ENCODE measurements at regions not wholly inside any gene's neighbourhood (a gene's known extent, or its start where the extent isn't known, plus 50 kb on each side); places are given as distances from the start of the nearest gene placed in this dataset.
"Not testable (repeated sequence)": the region's sequence is repeated elsewhere in the genome, so short reads cannot be mapped to it uniquely, and the experiment has no call there.

DNA sequence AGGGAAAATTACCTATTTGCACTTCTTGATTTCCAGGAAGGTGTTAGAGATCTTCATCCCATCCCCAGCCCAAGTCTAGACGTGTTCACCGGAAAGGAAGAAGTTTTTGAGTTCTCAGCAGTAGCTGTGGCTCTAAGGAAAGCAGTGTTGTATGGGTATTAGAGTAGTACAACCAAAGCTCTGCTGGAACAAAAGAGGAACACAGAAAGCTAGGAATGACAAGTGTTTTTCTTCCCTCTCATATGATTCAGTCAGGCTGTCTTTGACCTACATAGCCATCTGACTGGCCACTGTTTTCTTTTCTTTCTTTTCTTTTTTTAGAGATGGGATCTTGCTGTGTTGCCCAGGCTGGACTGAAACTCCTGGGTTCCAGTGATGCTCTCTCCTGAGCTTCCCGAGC, 82.7 kb upstream of the SLC39A10 start:
- Histone ChIP-seq H3K36me3 (no peaks in the 10 kb centered on the region), H3K9me3 (no peaks in the 10 kb centered on the region), H3K4me1 (no peaks in the 10 kb centered on the region), H3K27me3 (no peaks in the 10 kb centered on the region), H3K27ac (no peak overlapping the region), H3K4me3 (no peak overlapping the region)
- DNase-seq, result no peak
- intact Hi-C loops (cut with DNase I), result no loop called here
- no peak for TF ChIP-seq POLR2A (IDR thresholded peaks at IDR 0.05)
- no peak for TF ChIP-seq EP300 (IDR thresholded peaks at IDR 0.05)
- TF ChIP-seq POLR2AphosphoS5 (IDR thresholded peaks at IDR 0.05), result no peak
- TF ChIP-seq, protein P1, sequence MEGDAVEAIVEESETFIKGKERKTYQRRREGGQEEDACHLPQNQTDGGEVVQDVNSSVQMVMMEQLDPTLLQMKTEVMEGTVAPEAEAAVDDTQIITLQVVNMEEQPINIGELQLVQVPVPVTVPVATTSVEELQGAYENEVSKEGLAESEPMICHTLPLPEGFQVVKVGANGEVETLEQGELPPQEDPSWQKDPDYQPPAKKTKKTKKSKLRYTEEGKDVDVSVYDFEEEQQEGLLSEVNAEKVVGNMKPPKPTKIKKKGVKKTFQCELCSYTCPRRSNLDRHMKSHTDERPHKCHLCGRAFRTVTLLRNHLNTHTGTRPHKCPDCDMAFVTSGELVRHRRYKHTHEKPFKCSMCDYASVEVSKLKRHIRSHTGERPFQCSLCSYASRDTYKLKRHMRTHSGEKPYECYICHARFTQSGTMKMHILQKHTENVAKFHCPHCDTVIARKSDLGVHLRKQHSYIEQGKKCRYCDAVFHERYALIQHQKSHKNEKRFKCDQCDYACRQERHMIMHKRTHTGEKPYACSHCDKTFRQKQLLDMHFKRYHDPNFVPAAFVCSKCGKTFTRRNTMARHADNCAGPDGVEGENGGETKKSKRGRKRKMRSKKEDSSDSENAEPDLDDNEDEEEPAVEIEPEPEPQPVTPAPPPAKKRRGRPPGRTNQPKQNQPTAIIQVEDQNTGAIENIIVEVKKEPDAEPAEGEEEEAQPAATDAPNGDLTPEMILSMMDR (IDR thresholded peaks at IDR 0.05), result no peak
- 78 to 95% methylated on average over 3 of the region's 3 CpGs for WGBS, 2 donors

DNA sequence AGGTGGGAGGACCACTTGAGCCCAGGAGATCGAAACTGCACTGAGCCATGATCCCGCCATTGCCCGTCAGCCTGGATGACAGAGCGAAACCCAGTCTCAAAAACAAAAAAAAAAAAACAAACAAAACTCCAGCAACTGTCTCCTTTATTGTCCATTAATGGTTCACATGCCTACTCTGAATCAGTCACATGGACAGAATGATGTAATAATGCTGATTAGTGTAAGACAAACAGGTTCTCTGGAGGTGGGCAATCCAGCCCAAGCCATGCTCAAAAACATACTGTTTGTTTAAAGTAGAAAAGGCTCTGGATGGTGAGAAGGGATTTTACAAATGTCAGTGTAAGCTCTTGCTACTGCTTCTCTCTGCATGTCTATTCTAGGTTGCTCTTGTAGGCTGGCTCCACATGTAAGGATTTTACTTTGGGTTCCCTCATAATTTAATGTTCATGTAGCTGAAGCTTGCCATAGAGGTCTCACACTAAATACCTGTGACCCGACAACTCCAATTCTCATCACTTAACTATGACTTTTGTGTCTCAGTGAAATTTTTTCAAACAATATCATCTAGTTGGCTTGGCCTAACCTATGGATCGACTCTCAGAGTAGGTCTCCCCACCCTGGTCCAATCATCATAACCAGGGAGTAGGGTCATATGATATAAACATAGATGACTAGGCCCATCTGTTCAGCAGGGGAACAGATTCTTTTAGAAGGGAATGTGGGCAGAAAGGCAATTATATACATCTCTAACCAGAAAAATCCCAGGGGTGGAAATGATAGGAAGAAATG, 83.9 kb upstream of the SLC39A10 start:
- Histone ChIP-seq H3K9me3 (no peaks in the 10 kb centered on the region), H3K4me3 (no peak overlapping the region), H3K27me3 (no peaks in the 10 kb centered on the region), H3K36me3 (no peaks in the 10 kb centered on the region), H3K4me1 (no peaks in the 10 kb centered on the region), H3K27ac (no peak overlapping the region)
- intact Hi-C loops (cut with DNase I), result no loop called here
- TF ChIP-seq, protein P1 (IDR thresholded peaks at IDR 0.05), result no peak
- TF ChIP-seq EP300 (IDR thresholded peaks at IDR 0.05) (no peak), POLR2A (IDR thresholded peaks at IDR 0.05) (no peak), POLR2AphosphoS5 (IDR thresholded peaks at IDR 0.05) (no peak)
- DNase-seq, result no peak
- 97 to 98% methylated on average over 6 of the region's 6 CpGs for WGBS, 2 donors

- no peak overlapping the region for H3K4me3 ChIP-seq
- H3K27me3 ChIP-seq, result no peaks in the 10 kb centered on the region
- no peaks in the 10 kb centered on the region for H3K9me3 ChIP-seq
- intact Hi-C loops (cut with DNase I), result no loop called here
- no peaks in the 10 kb centered on the region for H3K4me1 ChIP-seq
- no peak overlapping the region for H3K27ac ChIP-seq
- WGBS, 2 donors, result 82 to 91% methylated on average over 2 of the region's 2 CpGs
- DNase-seq, result no peak
- H3K36me3 ChIP-seq, result no peaks in the 10 kb centered on the region
- no peak for TF ChIP-seq POLR2A (IDR thresholded peaks at IDR 0.05)
- TF ChIP-seq, protein P1 (IDR thresholded peaks at IDR 0.05), result no peak
- TF ChIP-seq EP300 (IDR thresholded peaks at IDR 0.05), result no peak
- no peak for TF ChIP-seq POLR2AphosphoS5 (IDR thresholded peaks at IDR 0.05)
These were observed 86.7 kb upstream of the SLC39A10 start for GRCh38 chr2:195570329-195570728.

DNA sequence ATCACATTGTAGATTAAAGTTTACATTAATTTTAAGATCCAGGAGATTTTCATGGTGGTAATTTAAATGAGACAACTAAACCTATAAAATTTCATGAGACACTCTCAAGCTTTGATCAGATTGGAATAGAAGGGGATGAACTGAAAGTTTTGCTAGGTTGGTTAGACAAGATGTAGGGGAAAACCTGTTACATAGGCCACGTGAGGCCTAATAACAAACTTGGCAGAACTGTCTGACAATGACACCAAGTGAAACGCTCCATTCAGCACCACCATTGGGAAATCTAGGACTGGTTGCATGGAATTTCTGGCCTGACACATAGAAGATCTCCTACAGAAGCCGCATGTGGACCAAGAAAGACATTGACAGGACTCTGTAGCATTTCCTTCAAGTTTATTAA, 87.8 kb upstream of the SLC39A10 start:
- intact Hi-C loops (cut with DNase I), result no loop called here
- TF ChIP-seq EP300 (IDR thresholded peaks at IDR 0.05) (no peak), POLR2AphosphoS5 (IDR thresholded peaks at IDR 0.05) (no peak), POLR2A (IDR thresholded peaks at IDR 0.05) (no peak)
- TF ChIP-seq, protein P1 (IDR thresholded peaks at IDR 0.05), result no peak

GRCh38 chr2:195564625-195565135, 92.3 kb upstream of the SLC39A10 start:
- H3K27me3 ChIP-seq; H3K4me1 ChIP-seq; H3K4me3 ChIP-seq; H3K36me3 ChIP-seq; H3K27ac ChIP-seq; DNase-seq; intact Hi-C loops (cut with DNase I); H3K9me3 ChIP-seq: not testable (repeated sequence)
- 87 to 92% methylated on average over 8 of the region's 8 CpGs for WGBS, 2 donors

More for the DNA sequence above, 87.8 kb upstream of the SLC39A10 start:
- Histone ChIP-seq H3K9me3 (no peaks in the 10 kb centered on the region), H3K36me3 (no peaks in the 10 kb centered on the region), H3K27ac (no peak overlapping the region), H3K4me3 (no peak overlapping the region), H3K4me1 (no peaks in the 10 kb centered on the region), H3K27me3 (no peaks in the 10 kb centered on the region)
- DNase-seq, result no peak
- WGBS, 2 donors, result 87 to 92% methylated on average over 3 of the region's 3 CpGs

All from sigmoid colon (tissue), 6 donors.